Gastroesophageal sphincter (tissue), 4 donors: ENCODE measurements at regions not wholly inside any gene's neighbourhood (a gene's known extent, or its start where the extent isn't known, plus 50 kb on each side); places are given as distances from the start of the nearest gene placed in this dataset.
"Not testable (repeated sequence)": the region's sequence is repeated elsewhere in the genome, so short reads cannot be mapped to it uniquely, and the experiment has no call there.

Source experiments
- ATAC-seq: fragments of 150-250 bp; one replicate; pipeline ENCODE4 v1.9.1; 2016; ENCODE audit warnings: mild to moderate bottlenecking, moderate library complexity
- H3K27ac ChIP-seq, 4 donors: fragments of 200-600 bp; sonication (generic) in 3 of 4; 1 replicate in 3 of 4; 2 replicates in 1 of 4; pipeline ENCODE4 v1.5.1; 2016 to 2019
- H3K27me3 ChIP-seq: fragments of 200-600 bp; sonication (generic); one replicate; pipeline ENCODE4 v1.5.1; 2019
- H3K36me3 ChIP-seq, 2 donors: fragments of 200-600 bp; sonication (generic); one replicate each; pipeline ENCODE4 v1.5.1; 2019; ENCODE audit warnings: control low read depth in 1 of 2
- H3K4me1 ChIP-seq, 3 donors: fragments of 200-600 bp; sonication (generic); 1 replicate in 2 of 3; 2 replicates in 1 of 3; pipeline ENCODE4 v1.5.1; 2016 to 2019; ENCODE audit warnings: control low read depth in 2 of 3
- H3K4me3 ChIP-seq, 2 donors: fragments of 200-600 bp; sonication (generic); one replicate each; pipeline ENCODE4 v1.5.1; 2019; ENCODE audit warnings: mild to moderate bottlenecking in 1 of 2, moderate library complexity in 1 of 2
- H3K9me3 ChIP-seq, 3 donors: fragments of 200-600 bp; sonication (generic); one replicate each; pipeline ENCODE4 v1.5.1; 2017 to 2019; ENCODE audit warnings: control low read depth in 2 of 3
- CTCF ChIP-seq, 4 experiments: fragments of 200-600 bp in 2 of 4; fragments of 450-650 bp in 2 of 4; sonication (generic) in 1 of 4; IDR thresholded peaks; one replicate each; pipeline ENCODE4 v1.5.1; 2017 to 2019; ENCODE audit warnings: antibody characterized with exemption in 4 of 4, mild to moderate bottlenecking in 2 of 4, moderate library complexity in 2 of 4
- EP300 ChIP-seq: sonication (generic); formaldehyde crosslinking; IDR thresholded peaks from one replicate; pipeline ENCODE4 v1.6.1; 2017; ENCODE audit warnings: antibody characterized with exemption, mild to moderate bottlenecking
- POLR2A ChIP-seq, 2 donors: fragments of 450-650 bp; IDR thresholded peaks; one replicate each; pipeline ENCODE4 v1.6.1; 2017; ENCODE audit warnings: antibody characterized with exemption in 2 of 2, mild to moderate bottlenecking in 2 of 2, moderate library complexity in 1 of 2
- POLR2AphosphoS5 ChIP-seq: sonication (generic); formaldehyde crosslinking; IDR thresholded peaks from one replicate; pipeline ENCODE4 v1.6.1; 2017; ENCODE audit warnings: antibody characterized with exemption
- WGBS, 2 donors: methylation state at CpG; one replicate each; pipeline ENCODE4 v1.1.5; 2018; ENCODE audit warnings: low coverage in 1 of 2; 5-methylcytosine and 5-hydroxymethylcytosine counted together

- ATAC-seq, result no peak
- no peak for TF ChIP-seq EP300
- no peak for TF ChIP-seq CTCF (IDR thresholded peaks at IDR 0.05)
- no peak for TF ChIP-seq POLR2AphosphoS5
- TF ChIP-seq POLR2A (IDR thresholded peaks at IDR 0.05), result no peak
- WGBS, 2 donors, result 36 to 78% methylated on average over 1 to 4 of the region's 4 CpGs
- Histone ChIP-seq H3K36me3 (no peaks in the 10 kb centered on the region), H3K4me3 (no peak overlapping the region), H3K9me3 (no peaks in the 10 kb centered on the region), H3K4me1 (no peaks in the 10 kb centered on the region), H3K27me3 (no peaks in the 10 kb centered on the region), H3K27ac (no peak overlapping the region)
Measured at GRCh38 chr9:29440449-29440848, 1867.2 kb upstream of the C9orf72 start.

- H3K4me3 ChIP-seq, result no peak overlapping the region
- ATAC-seq, result no peak
- WGBS, 2 donors, result 38 to 44% methylated on average over 2 to 3 of the region's 3 CpGs
- H3K36me3 ChIP-seq, result no peaks in the 10 kb centered on the region
- no peaks in the 10 kb centered on the region for H3K27me3 ChIP-seq
- no peaks in the 10 kb centered on the region for H3K9me3 ChIP-seq
- TF ChIP-seq CTCF (IDR thresholded peaks at IDR 0.05), result no peak
- H3K27ac ChIP-seq, result no peak overlapping the region
- no peaks in the 10 kb centered on the region for H3K4me1 ChIP-seq
Measured at GRCh38 chr9:29445751-29446150, 1872.5 kb upstream of the C9orf72 start.

GRCh38 chr9:29449306-29449705 lies 1876.0 kb upstream of the C9orf72 start:
- no peak for ATAC-seq
- Histone ChIP-seq H3K4me3 (no peak overlapping the region), H3K27ac (no peak overlapping the region), H3K36me3 (no peaks in the 10 kb centered on the region), H3K27me3 (no peaks in the 10 kb centered on the region), H3K9me3 (no peaks in the 10 kb centered on the region), H3K4me1 (no peaks in the 10 kb centered on the region)
- TF ChIP-seq POLR2A (IDR thresholded peaks at IDR 0.05) (no peak), EP300 (no peak), CTCF (IDR thresholded peaks at IDR 0.05) (no peak), POLR2AphosphoS5 (no peak)

GRCh38 chr9:29450343-29450875 lies 1877.1 kb upstream of the C9orf72 start:
- H3K36me3 ChIP-seq, H3K27ac ChIP-seq, H3K4me3 ChIP-seq, H3K4me1 ChIP-seq, ATAC-seq, H3K9me3 ChIP-seq, H3K27me3 ChIP-seq: not testable (repeated sequence)
- 89 to 90% methylated on average over 4 to 16 of the region's 29 CpGs for WGBS, 2 donors

- ATAC-seq, result no peak
- Histone ChIP-seq H3K27me3 (no peaks in the 10 kb centered on the region), H3K9me3 (peaks cover 0 to 30% (median 0%) of the 10 kb centered on the region in 3 donors), H3K27ac (no peak overlapping the region), H3K36me3 (no peaks in the 10 kb centered on the region), H3K4me1 (no peaks in the 10 kb centered on the region), H3K4me3 (no peak overlapping the region)
- TF ChIP-seq POLR2A (IDR thresholded peaks at IDR 0.05) (no peak), EP300 (no peak), CTCF (IDR thresholded peaks at IDR 0.05) (no peak), POLR2AphosphoS5 (no peak)
- 71 to 83% methylated on average over 3 of the region's 3 CpGs for WGBS, 2 donors
Measured at GRCh38 chr9:29456940-29457339, 1883.7 kb upstream of the C9orf72 start.

- no peak for ATAC-seq
- H3K27ac ChIP-seq, result no peak overlapping the region
- TF ChIP-seq POLR2AphosphoS5, result no peak
- TF ChIP-seq CTCF (IDR thresholded peaks at IDR 0.05), result no peak
- H3K4me3 ChIP-seq, result no peak overlapping the region
- no peaks in the 10 kb centered on the region for H3K36me3 ChIP-seq
- H3K9me3 ChIP-seq, result no peaks in the 10 kb centered on the region
- no peaks in the 10 kb centered on the region for H3K27me3 ChIP-seq
- WGBS, 2 donors, result 35 to 55% methylated on average over 1 of the region's 1 CpG
- no peaks in the 10 kb centered on the region for H3K4me1 ChIP-seq
Measured at GRCh38 chr9:29475471-29475870, 1902.2 kb upstream of the C9orf72 start.
